PC-9 (cell line): ENCODE measurements at regions not wholly inside any gene's neighbourhood (a gene's known extent, or its start where the extent isn't known, plus 50 kb on each side); places are given as distances from the start of the nearest gene placed in this dataset.

Experiments used
- BruUV-seq: library from RNA; stranded (reverse); fragments of 400-500 nt; replicated peaks from 2 replicates; lab custom pipeline; 2021; lab: Mats Ljungman, UMichigan
- CTCF ChIA-PET: fragments of 300-600 bp; sonication (Branson Sonifier 250); formaldehyde crosslinking; loops from one replicate; lab custom pipeline; 2022; ENCODE audit warnings: antibody characterized with exemption; lab: Charles Lee
- POLR2A ChIA-PET: fragments of 300-600 bp; sonication (Branson Sonifier 250); formaldehyde crosslinking; loops from one replicate; lab custom pipeline; 2022; ENCODE audit warnings: antibody characterized with exemption; ENCODE audit not compliant: unreplicated experiment; lab: Charles Lee
- DNase-seq, 2 experiments: peaks; one replicate each; pipeline versions ENCODE4 v3.0.0 to v3.0.0-alpha.2; 2015 to 2022; ENCODE audit warnings: mixed read lengths in 1 of 2
- H2AFZ ChIP-seq: fragments of 200-600 bp; sonication (generic); 2 replicates; pipeline ENCODE4 v1.8.1; 2017; ENCODE audit warnings: antibody characterized with exemption
- H3F3A ChIP-seq: fragments of 200-600 bp; sonication (generic); 2 replicates; pipeline ENCODE4 v1.8.1; 2017; ENCODE audit warnings: antibody characterized with exemption, mild to moderate bottlenecking, low read depth; ENCODE audit not compliant: insufficient read depth
- H3K27ac ChIP-seq: fragments of 200-600 bp; sonication (generic); 2 replicates; pipeline ENCODE4 v1.6.1; 2016; ENCODE audit warnings: mixed run types
- H3K27me3 ChIP-seq: fragments of 200-600 bp; sonication (generic); 2 replicates; pipeline ENCODE4 v1.6.1; 2016; ENCODE audit warnings: low read depth, mixed run types; ENCODE audit not compliant: insufficient read depth
- H3K36me3 ChIP-seq: fragments of 200-600 bp; sonication (generic); 2 replicates; pipeline ENCODE4 v1.6.1; 2016; ENCODE audit warnings: low read depth, mixed run types
- H3K4me1 ChIP-seq: fragments of 200-600 bp; sonication (generic); replicated peaks from 2 replicates; pipeline ENCODE4 v1.6.1; 2016; ENCODE audit warnings: mixed run types; ENCODE audit not compliant: insufficient read depth
- H3K4me2 ChIP-seq: fragments of 200-600 bp; sonication (generic); 2 replicates; pipeline ENCODE4 v1.6.1; 2017; ENCODE audit warnings: mixed run types
- H3K4me3 ChIP-seq: fragments of 200-600 bp; sonication (generic); 2 replicates; pipeline ENCODE4 v1.6.1; 2016; ENCODE audit warnings: mixed run types
- H3K79me2 ChIP-seq: fragments of 200-600 bp; sonication (generic); 2 replicates; pipeline ENCODE4 v1.6.1; 2017; ENCODE audit warnings: low read depth, mixed run types
- H3K9me2 ChIP-seq: fragments of 200-600 bp; sonication (generic); 2 replicates; pipeline ENCODE4 v1.8.1; 2017; ENCODE audit warnings: mild to moderate bottlenecking; ENCODE audit not compliant: insufficient read depth
- H3K9me3 ChIP-seq: fragments of 200-600 bp; sonication (generic); 2 replicates; pipeline ENCODE4 v1.8.1; 2016; ENCODE audit warnings: low read depth; ENCODE audit not compliant: insufficient read depth
- H4K20me1 ChIP-seq: fragments of 200-600 bp; sonication (generic); 2 replicates; pipeline ENCODE4 v1.8.1; 2017; ENCODE audit not compliant: insufficient read depth
- EZH2 ChIP-seq: fragments of 200-600 bp; sonication (generic); IDR thresholded peaks from 2 replicates; pipeline ENCODE4 v1.8.0; 2017; ENCODE audit warnings: antibody characterized with exemption, low read depth
- intact Hi-C: fragments of 100-400 bp; cut with micrococcal nuclease; formaldehyde crosslinking; loops from one replicate; pipeline ENCODE4 v1.10.0; 2022; ENCODE audit not compliant: unreplicated experiment
- TF ChIP-seq, protein P1 (sequence below): fragments of 200-600 bp; sonication (generic); conservative IDR thresholded peaks from 2 replicates; pipeline ENCODE4 v1.6.1; 2017; ENCODE audit warnings: mixed run types, antibody characterized with exemption, mild to moderate bottlenecking, moderate library complexity

DNA sequence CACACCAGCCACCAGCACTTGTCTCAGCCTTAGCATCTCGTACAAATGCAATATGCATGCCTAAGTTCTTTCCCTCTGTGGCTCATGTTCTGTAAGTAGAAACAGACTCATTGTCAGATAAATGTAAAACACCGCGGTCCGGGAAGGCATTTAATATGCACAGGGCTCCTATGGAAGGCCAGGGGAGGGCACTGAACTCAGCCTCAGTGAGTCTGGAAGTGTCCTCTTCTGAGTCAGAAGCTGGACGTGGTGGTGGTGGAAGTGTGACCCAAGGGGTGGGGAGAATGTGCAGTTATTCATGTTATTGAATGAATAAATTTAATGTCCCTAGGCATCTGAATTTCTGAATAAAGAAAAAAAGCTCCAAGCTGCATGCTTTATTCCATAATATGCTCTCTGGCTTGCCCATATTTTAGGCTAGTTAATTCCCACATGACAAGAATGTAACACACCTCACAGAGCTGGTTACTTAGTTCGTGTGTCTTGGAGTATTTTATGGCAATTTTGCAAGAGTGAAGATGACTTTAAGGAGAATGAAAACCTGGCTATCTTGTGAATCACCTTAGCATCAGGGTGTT is 193.1 kb upstream of the GATB start:
- TF ChIP-seq, protein P1, sequence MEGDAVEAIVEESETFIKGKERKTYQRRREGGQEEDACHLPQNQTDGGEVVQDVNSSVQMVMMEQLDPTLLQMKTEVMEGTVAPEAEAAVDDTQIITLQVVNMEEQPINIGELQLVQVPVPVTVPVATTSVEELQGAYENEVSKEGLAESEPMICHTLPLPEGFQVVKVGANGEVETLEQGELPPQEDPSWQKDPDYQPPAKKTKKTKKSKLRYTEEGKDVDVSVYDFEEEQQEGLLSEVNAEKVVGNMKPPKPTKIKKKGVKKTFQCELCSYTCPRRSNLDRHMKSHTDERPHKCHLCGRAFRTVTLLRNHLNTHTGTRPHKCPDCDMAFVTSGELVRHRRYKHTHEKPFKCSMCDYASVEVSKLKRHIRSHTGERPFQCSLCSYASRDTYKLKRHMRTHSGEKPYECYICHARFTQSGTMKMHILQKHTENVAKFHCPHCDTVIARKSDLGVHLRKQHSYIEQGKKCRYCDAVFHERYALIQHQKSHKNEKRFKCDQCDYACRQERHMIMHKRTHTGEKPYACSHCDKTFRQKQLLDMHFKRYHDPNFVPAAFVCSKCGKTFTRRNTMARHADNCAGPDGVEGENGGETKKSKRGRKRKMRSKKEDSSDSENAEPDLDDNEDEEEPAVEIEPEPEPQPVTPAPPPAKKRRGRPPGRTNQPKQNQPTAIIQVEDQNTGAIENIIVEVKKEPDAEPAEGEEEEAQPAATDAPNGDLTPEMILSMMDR = no peak
- no peak for TF ChIP-seq EZH2
- Histone ChIP-seq H3K27ac (no peak overlapping the region), H3F3A (no peaks in the 10 kb centered on the region), H3K9me2 (no peaks in the 10 kb centered on the region), H3K4me2 (no peak overlapping the region), H3K27me3 (no peaks in the 10 kb centered on the region), H3K4me1 (peaks cover 6% of the 10 kb centered on the region), H3K9me3 (no peaks in the 10 kb centered on the region), H3K36me3 (no peaks in the 10 kb centered on the region), H3K4me3 (no peak overlapping the region), H4K20me1 (no peaks in the 10 kb centered on the region), H2AFZ (no peak overlapping the region), H3K79me2 (no peaks in the 10 kb centered on the region)
- ChIA-PET POLR2A (no interaction called here), CTCF (no interaction called here)
- DNase-seq = no peak
- intact Hi-C loops = no loop called here
- no TSS peak for BruUV-seq

DNA sequence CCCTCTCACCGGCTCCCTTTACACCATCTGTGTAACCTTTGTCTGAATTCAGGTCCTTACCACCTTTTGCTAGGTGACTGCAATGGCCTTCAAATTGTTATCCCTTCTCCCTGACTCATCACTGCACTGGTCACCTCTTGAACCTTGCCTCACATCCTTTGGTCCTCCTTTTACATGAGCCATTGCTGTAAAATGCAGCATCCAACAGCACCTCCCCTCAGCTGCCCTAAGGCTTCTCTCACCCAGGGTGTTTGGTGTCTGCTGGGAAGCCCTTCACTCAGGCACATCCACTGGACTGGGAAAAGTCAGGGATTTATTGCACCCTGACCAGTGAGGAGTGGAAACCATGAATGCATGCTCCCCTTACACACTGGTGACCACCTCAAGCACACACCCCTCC is 192.5 kb upstream of the GATB start:
- Histone ChIP-seq H4K20me1 (no peaks in the 10 kb centered on the region), H3K4me1 (peaks cover 6% of the 10 kb centered on the region), H3K4me3 (no peak overlapping the region), H3K27me3 (no peaks in the 10 kb centered on the region), H3K9me2 (no peaks in the 10 kb centered on the region), H3F3A (no peaks in the 10 kb centered on the region), H3K9me3 (no peaks in the 10 kb centered on the region), H3K79me2 (no peaks in the 10 kb centered on the region), H3K27ac (no peak overlapping the region), H2AFZ (no peak overlapping the region), H3K36me3 (no peaks in the 10 kb centered on the region), H3K4me2 (no peak overlapping the region)
- ChIA-PET POLR2A (no interaction called here), CTCF (no interaction called here)
- TF ChIP-seq EZH2 = no peak
- TF ChIP-seq, protein P1 = no peak
- no TSS peak for BruUV-seq
- intact Hi-C loops = no loop called here
- DNase-seq = no peak

DNA sequence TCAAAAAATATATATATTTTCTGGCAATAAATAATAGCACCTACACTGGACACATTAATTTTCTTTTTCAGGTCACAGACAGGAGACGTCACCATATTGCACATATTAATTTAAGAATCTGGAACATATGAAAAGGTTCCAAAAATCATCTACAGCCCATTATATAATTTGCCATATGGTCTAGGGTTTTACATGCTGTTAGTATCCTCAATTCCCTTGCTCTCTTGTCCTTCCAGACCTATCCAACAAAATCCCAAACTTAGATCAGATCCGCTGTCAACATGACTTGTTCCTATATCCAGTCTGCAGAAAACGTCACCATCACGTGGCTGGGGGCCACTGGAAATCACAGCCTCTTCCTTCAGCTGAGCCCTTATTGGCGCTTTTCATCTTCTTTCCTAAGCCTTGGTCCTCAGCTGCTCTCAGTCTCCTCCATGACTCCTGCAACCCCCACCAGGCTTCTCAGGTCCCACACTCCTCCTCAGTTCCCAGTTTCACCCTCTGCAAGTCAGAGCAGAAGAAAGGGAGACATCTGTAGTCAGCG is 192.0 kb upstream of the GATB start:
- TF ChIP-seq EZH2 = no peak
- TF ChIP-seq, protein P1 = no peak
- H3F3A ChIP-seq = no peaks in the 10 kb centered on the region
- H4K20me1 ChIP-seq = no peaks in the 10 kb centered on the region
- ChIA-PET POLR2A (no interaction called here), CTCF (no interaction called here)
- no peaks in the 10 kb centered on the region for H3K27me3 ChIP-seq
- no peak overlapping the region for H2AFZ ChIP-seq
- H3K79me2 ChIP-seq = no peaks in the 10 kb centered on the region
- no peak for DNase-seq
- H3K9me2 ChIP-seq = no peaks in the 10 kb centered on the region
- intact Hi-C loops = no loop called here
- no peak overlapping the region for H3K4me3 ChIP-seq
- no peaks in the 10 kb centered on the region for H3K36me3 ChIP-seq
- no peak overlapping the region for H3K27ac ChIP-seq
- no peak overlapping the region for H3K4me2 ChIP-seq
- H3K4me1 ChIP-seq = peaks cover 6% of the 10 kb centered on the region
- no peaks in the 10 kb centered on the region; the same call in 1 of the 2 replicates for H3K9me3 ChIP-seq
- no TSS peak for BruUV-seq
